Stimulated activated CD4-positive, alpha-beta T cell treated with anti-CD3 and anti-CD28 coated beads, Interleukin-4, amount 100 ng/mL, for 4 hours (primary cell): ENCODE measurements at regions not wholly inside any gene's neighbourhood (a gene's known extent, or its start where the extent isn't known, plus 50 kb on each side); places are given as distances from the start of the nearest gene placed in this dataset.

Experiments
- DNase-seq, 2 experiments: peaks; one replicate each; pipeline ENCODE4 v3.0.0-alpha.2; 2020

- DNase-seq: peak; percentile 64 to 75
Observed at GRCh38 chr3:42012935-42013690, 51.2 kb upstream of the ULK4 start.

- DNase-seq: no peak
Observed at GRCh38 chr3:42012383-42012934, 50.6 kb upstream of the ULK4 start.
